IPS-NIHi11 (cell line): ENCODE measurements at regions not wholly inside any gene's neighbourhood (a gene's known extent, or its start where the extent isn't known, plus 50 kb on each side); places are given as distances from the start of the nearest gene placed in this dataset.
"Not testable (repeated sequence)": the region's sequence is repeated elsewhere in the genome, so short reads cannot be mapped to it uniquely, and the experiment has no call there.

Experiments used
- DNase-seq: peaks from one replicate; pipeline ENCODE4 v3.0.0; 2012; ENCODE audit warnings: mixed read lengths, low spot score

GRCh38 chr12:67456431-67456901 lies 187.3 kb downstream of the CAND1 start:
- DNase-seq = no peak

GRCh38 chr12:67457136-67457535 lies 188.0 kb downstream of the CAND1 start:
- no peak for DNase-seq

GRCh38 chr12:67457778-67458665 lies 188.9 kb downstream of the CAND1 start:
- DNase-seq = no peak

DNA sequence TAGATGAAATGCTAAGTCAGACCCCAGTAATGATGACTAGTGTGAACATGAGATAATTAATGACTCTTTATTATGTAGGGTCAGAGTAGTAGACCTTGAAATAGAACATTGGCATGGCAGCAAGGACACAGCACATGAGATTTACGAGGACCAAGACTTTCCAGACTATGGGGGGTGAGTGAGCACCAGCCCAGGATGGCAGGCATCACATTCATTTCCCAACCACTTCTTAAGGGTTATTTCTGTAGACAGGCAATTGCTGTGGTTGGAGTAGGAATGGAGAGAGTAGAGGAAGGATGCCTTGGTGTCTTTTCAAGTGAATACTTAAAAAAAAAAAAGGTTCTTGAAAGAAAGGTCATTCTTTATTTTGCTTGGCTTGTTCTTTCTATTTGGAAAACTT lies 189.4 kb upstream of the DYRK2 start:
- DNase-seq = no peak

DNA sequence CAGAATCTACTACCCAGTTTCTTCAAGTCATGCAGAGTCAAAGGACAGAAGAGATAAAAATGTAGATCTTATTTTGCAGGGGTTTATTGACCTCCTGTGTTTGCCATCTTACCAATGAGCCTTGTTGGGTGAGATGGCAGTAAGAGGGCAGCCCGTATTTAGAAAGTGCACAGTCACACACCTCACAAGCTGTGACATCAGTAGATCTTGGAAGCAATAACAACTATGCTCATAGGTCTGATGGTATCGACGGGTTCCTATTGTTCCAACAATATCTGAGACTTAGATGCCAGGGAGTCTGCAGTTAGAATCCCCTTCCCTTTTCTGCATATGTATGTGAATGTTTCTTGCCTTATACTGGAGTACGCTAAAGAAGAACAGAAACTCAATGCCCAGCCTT lies 189.0 kb upstream of the DYRK2 start:
- DNase-seq = no peak

DNA sequence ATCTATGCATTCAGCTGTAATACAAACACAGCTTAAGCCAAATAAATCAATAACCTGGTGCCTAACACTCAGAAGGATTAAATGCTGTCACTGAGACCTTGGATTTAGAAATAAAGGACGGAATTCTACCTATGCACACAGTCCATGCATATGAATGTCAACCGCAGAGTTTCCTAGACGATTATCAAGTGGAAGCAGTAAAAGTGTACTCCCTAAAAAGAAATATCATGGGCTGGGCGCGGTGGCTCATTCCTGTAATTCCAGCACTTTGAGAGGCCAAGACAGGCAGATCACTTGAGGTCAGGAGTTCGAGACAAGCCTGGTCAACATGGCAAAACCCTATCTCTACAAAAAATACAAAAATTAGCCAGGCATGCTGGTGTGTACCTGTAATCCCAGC lies 188.2 kb upstream of the DYRK2 start:
- no peak for DNase-seq

DNA sequence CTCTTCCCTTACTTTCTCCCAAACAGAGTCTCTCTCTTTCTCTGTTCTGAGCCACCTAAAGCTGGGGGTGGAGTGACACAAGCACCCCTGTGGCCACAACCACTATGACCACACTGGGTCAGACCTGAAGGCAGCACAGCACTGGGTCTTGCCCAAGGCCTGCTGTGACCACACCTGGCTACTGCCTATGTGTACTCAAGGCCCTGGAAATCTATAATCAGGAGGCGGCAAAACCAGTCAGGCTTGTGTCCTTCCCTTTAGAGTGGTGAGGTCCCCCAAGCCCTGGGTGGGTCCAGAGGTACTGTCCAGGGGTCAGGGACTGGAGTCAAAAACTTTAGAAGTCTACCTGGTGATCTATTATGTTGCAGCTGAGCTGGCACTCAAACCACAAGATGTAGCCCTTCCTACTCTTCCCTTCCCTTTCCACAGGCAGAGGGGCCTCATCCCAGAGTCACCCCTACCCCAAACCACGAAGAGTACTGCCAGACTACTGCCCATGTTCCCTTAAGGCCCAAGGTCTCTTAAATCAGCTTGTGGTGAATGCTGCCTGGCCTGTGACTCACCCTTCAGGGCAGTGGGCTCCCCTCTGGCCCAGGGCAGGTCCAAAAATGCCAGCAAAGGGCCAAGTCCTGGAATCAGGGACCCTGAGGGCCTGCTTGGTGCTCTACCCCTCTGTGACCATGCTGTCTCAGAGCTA lies 179.8 kb upstream of the DYRK2 start:
- no peak for DNase-seq

- DNase-seq = no peak
These were observed 178.9 kb upstream of the DYRK2 start for GRCh38 chr12:67469666-67470065.

DNA sequence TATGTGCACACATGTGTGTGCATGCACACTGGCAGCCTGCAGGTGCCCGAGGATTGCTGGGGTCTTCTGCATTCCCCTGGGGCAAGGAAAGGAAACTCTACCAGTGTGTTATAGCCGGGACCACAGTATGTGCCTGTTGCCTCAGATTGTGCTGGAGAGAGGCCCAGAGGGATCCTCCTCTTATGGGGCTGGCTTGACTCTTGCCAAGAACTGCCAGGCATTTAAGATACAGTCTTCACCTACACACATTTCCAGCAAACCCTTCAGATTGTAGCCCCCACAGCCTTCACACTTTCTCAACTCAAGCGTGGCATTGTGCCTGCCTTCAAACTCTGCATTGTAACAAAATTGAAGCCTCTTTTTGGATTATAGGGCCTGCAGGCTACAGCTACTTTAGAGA lies 176.7 kb upstream of the DYRK2 start:
- no peak for DNase-seq

- DNase-seq = no peak
These were observed 176.0 kb upstream of the DYRK2 start for GRCh38 chr12:67472539-67472938.

GRCh38 chr12:67474934-67475620 lies 173.5 kb upstream of the DYRK2 start:
- no peak for DNase-seq

DNA sequence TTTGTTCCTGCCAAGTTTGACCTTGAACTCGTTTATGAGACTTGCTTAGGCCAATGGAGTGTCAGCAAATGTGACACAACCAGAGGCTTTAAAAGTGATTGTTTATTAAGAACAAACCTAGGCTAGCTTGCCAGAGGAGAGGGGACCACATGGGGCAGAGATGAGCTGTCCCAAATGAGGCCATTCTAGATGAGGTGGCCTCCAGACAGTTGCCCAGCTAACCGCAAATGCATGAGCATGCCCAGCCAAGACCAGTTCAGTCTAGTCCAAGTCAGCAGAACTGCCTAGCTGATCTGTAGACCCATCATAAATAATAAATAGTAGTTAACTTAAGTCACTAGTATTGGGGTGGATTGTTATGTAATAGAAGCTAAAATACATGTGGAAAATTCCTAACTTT lies 172.8 kb upstream of the DYRK2 start:
- no peak for DNase-seq

DNA sequence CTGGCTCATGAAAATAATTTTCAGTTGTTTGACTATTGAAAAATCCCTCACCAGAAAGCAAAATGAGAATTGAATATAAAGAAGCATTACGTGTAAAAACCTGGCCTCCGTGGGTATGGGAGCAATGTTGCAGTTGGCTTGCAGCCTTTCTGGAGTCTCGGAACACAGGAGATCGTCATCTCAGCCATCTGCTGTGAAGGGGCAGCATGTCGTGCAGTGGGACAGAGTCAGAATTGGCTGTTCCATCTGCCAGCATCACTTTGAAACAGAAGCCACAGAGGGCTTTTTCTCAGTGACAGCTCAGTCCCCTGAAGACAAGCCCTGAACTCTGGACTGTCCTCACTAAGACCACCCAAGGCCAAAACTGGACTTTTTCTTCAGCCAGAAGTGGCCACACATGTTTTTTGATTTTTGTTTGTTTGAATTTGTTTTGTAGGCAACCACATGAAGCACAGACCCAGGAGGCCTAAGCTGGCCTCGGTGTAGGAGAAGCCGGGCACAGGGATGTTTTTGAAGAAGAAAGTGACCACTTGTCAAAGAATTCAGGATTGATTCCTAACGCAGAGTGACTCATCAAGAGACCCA lies 170.8 kb upstream of the DYRK2 start:
- DNase-seq = no peak

DNA sequence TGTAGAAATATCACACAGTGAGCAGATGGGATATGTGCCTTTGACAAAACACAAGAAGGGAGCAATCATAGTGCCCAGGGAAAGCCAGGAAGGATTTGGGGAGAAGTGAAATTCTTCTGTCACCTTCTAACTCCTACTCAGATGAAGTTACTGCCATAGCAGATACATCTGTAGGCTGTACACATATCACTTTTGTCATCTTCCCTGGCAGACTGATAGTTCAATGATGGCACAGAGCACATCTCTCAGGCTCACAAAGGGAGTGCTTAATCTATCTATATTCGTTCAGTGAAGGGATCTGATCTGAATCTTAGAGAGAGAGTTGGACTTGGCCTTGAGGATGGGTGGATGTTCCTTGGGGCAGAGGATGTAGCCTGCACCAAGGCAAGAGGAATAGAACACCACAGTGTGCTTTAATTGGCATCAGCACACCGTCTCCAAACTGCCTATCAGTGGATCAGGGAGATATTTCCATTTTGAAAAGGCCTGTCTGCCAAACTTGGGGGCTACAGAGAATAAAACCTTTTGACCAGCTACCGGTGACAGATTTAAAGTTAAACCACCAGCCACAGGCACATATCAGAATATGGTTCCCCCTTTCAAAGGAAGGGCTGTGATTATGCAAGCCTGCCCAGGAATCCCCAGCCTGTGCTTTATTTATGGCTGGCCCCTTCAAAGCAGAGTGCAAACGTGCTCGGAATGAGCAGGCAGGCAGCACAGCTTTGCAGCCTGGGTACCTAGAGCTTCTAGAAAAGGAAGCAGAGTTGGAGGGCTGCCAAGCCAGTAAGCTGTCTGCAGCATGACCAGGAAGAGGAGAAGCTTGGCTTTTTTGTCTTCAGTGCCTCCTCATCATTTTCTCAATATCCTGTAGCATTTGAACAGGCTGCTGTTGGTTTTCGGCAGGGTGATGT lies 165.5 kb upstream of the DYRK2 start:
- DNase-seq = no peak

DNA sequence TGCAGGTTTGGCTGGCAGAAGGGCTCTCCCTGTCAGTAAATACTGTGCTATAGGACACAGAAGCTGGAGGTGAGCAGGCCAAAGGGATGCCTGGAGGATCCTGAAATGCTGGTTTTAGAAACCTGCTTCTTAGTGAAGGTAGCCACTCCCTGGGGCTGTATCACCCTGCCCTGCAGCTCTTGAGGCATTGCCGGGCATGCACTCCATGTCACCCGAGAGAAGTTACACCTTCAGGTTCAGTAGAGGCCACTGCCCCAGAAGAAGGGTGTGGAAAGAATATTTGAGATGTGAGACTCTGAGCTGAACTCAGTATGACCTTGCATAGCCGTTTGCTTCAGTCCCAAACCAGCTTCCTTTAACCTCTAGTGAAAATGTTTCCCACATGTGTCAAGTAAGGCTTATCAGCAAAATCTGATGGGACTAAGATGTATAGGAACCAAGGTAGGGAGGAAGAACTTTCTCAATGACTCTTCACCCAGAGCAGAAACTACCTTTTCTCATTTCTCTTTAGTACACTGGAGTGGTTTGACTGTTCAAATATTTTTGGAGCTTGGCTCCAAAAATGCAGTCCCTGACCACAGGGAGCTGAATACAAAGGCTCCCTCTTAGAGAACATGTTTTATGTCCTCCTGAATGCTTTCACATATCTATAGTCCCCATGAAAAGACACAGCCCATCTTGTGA lies 164.5 kb upstream of the DYRK2 start:
- no peak for DNase-seq

DNA sequence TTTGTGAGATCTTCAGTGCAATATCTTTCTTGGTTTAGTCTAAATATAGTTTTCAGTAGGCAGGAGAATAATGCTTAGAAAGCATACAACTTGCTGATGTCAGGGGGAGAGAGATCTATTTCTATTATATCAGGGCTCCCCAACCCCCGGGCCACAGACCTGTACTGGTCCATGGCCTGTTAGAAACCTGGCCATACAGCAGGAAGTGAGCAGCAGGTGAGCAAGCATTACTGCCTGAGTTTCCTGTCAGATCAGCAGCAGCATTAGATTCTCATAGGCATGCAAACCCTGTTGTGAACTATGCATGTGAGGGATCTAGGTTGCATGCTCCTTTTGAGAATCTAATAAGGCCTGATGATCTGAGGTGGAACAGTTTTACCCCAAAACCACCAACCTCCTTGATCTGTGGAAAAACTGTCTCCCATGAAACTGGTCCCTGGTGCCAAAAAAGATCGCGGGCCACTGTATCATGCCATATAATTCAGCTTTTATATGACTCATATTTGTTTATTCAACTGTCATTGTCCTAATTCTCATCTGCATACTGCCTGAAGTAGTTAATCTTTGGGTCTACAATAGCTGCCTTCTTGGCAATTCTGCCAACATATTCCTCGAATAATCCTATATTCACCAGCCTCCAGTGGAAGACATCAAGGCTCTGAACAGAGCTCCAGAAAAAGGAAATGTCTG lies 163.6 kb upstream of the DYRK2 start:
- no peak for DNase-seq

- DNase-seq = no peak
These were observed 161.9 kb upstream of the DYRK2 start for GRCh38 chr12:67486671-67487070.

- DNase-seq = not testable (repeated sequence)
These were observed 160.2 kb upstream of the DYRK2 start for GRCh38 chr12:67488349-67488748.

DNA sequence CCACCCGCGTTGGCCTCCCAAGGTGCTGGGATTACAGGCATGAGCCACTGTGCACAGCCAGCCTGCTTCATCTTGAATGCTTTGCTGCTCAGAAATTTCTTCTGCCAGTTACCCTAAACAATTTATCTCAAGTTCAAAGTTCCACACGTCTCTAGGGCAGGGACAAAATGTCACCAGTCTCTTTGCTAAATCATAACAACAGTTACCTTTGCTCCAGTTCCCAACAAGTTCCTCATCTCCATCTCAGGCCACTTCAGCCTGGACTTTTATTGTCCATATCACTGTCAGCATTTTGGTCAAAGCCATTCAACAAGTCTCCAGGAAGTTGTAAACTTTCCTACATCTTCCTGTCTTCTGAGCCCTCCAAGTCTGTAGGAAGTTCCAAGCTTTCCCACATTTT lies 159.5 kb upstream of the DYRK2 start:
- DNase-seq = no peak

- DNase-seq = no peak
These were observed 152.0 kb upstream of the DYRK2 start for GRCh38 chr12:67496581-67496980.
